Progenitor cell of endocrine pancreas (in vitro differentiated cells): ENCODE measurements at regions not wholly inside any gene's neighbourhood (a gene's known extent, or its start where the extent isn't known, plus 50 kb on each side); places are given as distances from the start of the nearest gene placed in this dataset.

Source experiments
- DNase-seq: peaks from one replicate; pipeline ENCODE4 v3.0.0; 2021; ENCODE audit warnings: low spot score; ENCODE audit not compliant: unreplicated experiment
- H3K27ac Mint-ChIP-seq: 2 replicates; pipeline ENCODE4 v1.8.0; 2021; ENCODE audit warnings: mild to moderate bottlenecking, moderate library complexity, mixed read lengths
- H3K27me3 Mint-ChIP-seq: 2 replicates; pipeline ENCODE4 v1.8.0; 2021; ENCODE audit warnings: mixed read lengths
- H3K36me3 Mint-ChIP-seq: 2 replicates; pipeline ENCODE4 v1.8.0; 2022; ENCODE audit warnings: mixed read lengths; ENCODE audit not compliant: insufficient read depth
- H3K4me1 Mint-ChIP-seq: 2 replicates; pipeline ENCODE4 v1.8.0; 2021; ENCODE audit warnings: low read depth, mixed read lengths
- H3K4me3 Mint-ChIP-seq: 2 replicates; pipeline ENCODE4 v1.8.0; 2021; ENCODE audit warnings: low read depth, mild to moderate bottlenecking, moderate library complexity, mixed read lengths
- H3K9me3 Mint-ChIP-seq: 2 replicates; pipeline ENCODE4 v1.8.0; 2021; ENCODE audit warnings: low read depth, mixed read lengths
- TF ChIP-seq, protein P1 (sequence below): fragments of 200-600 bp; sonication (generic); IDR thresholded peaks from one replicate; pipeline ENCODE4 v1.5.0; 2021; ENCODE audit warnings: antibody characterized with exemption, mild to moderate bottlenecking; ENCODE audit not compliant: unreplicated experiment

GRCh38 chr4:186826846-186827533 is 103.3 kb upstream of the FAT1 start:
- Mint-ChIP-seq H3K9me3 (no peaks in the 10 kb centered on the region), H3K4me3 (no peak overlapping the region), H3K4me1 (peaks cover 16% of the 10 kb centered on the region), H3K36me3 (no peaks in the 10 kb centered on the region), H3K27ac (no peak overlapping the region), H3K27me3 (no peaks in the 10 kb centered on the region)
- no peak for DNase-seq
- TF ChIP-seq, protein P1, sequence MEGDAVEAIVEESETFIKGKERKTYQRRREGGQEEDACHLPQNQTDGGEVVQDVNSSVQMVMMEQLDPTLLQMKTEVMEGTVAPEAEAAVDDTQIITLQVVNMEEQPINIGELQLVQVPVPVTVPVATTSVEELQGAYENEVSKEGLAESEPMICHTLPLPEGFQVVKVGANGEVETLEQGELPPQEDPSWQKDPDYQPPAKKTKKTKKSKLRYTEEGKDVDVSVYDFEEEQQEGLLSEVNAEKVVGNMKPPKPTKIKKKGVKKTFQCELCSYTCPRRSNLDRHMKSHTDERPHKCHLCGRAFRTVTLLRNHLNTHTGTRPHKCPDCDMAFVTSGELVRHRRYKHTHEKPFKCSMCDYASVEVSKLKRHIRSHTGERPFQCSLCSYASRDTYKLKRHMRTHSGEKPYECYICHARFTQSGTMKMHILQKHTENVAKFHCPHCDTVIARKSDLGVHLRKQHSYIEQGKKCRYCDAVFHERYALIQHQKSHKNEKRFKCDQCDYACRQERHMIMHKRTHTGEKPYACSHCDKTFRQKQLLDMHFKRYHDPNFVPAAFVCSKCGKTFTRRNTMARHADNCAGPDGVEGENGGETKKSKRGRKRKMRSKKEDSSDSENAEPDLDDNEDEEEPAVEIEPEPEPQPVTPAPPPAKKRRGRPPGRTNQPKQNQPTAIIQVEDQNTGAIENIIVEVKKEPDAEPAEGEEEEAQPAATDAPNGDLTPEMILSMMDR: no peak

DNA sequence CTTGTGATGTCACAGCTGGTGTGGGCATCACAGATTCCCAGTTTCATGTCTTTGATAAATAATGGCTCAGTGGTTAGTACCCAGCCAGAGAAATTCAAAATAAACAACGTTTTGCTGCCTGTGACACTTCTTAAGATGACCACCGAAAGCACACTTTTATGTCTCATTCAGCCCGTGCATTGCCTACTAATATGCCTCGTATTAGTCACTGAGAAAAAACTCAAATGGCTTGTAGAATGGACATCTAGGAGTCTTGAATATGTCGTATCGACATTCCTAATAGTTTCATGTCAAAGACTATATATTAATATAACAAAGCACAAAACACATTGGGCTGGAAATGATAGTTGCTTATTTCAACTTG is 103.9 kb upstream of the FAT1 start:
- H3K9me3 Mint-ChIP-seq: no peaks in the 10 kb centered on the region
- no peaks in the 10 kb centered on the region for H3K27me3 Mint-ChIP-seq
- H3K4me1 Mint-ChIP-seq: peaks cover 16% of the 10 kb centered on the region
- TF ChIP-seq, protein P1: no peak
- H3K27ac Mint-ChIP-seq: no peak overlapping the region
- H3K36me3 Mint-ChIP-seq: no peaks in the 10 kb centered on the region
- DNase-seq: no peak
- H3K4me3 Mint-ChIP-seq: no peak overlapping the region

- no peak overlapping the region for H3K4me3 Mint-ChIP-seq
- TF ChIP-seq, protein P1: no peak
- no peak overlapping the region for H3K27ac Mint-ChIP-seq
- H3K9me3 Mint-ChIP-seq: no peaks in the 10 kb centered on the region
- no peaks in the 10 kb centered on the region for H3K27me3 Mint-ChIP-seq
- peaks cover 16% of the 10 kb centered on the region for H3K4me1 Mint-ChIP-seq
- H3K36me3 Mint-ChIP-seq: no peaks in the 10 kb centered on the region
- no peak for DNase-seq
Observed at GRCh38 chr4:186829097-186829496, 105.4 kb upstream of the FAT1 start.

DNA sequence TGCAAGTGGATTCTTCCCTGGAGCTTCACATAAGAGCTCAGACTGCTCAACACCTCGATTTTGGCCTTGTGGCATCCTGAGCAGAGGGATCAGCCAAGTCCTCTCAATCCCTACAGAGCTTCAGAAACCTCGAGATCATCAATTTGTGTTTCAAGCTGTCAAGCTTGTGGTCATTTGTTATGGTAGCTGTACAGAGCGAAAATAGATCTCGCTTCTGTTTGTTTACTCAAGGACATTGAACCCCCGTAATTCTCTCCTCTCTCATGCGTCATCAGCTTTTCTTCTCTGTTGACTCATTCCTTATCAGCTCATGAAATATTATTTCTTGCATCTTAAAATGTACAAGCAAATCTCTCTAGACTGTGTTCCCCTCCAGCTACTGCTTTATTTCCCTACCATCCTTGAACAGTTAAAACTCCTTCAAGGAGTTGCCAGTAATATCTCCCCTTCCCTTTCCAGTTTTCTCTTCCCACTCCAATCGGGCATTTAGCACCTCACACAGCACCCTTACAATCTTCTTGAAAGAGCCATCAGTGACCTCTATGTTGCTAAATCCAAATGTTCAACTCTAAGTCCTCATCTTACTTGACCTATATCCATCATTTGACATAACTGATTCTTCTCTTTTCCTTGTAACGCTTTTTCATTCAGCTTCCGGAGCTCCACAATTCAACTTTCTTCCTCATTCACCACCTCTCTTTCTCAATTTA is 106.2 kb upstream of the FAT1 start:
- Mint-ChIP-seq H3K27ac (no peak overlapping the region), H3K27me3 (no peaks in the 10 kb centered on the region), H3K4me3 (no peak overlapping the region), H3K9me3 (no peaks in the 10 kb centered on the region), H3K36me3 (no peaks in the 10 kb centered on the region), H3K4me1 (peaks cover 16% of the 10 kb centered on the region)
- TF ChIP-seq, protein P1: no peak
- DNase-seq: no peak

DNA sequence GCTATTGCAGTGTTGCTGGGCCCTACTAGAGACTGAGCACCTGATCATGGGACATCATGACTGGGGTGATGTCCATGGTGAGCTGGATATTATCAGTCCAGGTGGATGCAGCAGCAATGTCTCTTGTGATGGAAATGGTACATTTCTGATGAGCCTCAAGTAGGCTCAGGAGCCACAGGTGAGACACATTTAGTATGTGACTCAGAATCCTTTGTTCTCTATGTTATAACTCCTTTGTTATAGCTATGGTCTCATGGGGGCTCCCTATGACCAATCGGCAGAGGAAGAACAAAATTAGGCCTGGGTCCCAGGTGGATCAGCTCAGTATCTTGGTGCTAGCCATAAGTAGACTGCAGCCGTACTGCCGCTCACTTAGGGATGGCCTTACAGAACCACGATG is 107.9 kb upstream of the FAT1 start:
- no peaks in the 10 kb centered on the region for H3K9me3 Mint-ChIP-seq
- TF ChIP-seq, protein P1: no peak

More for the DNA sequence above, 107.9 kb upstream of the FAT1 start:
- Mint-ChIP-seq H3K27ac (no peak overlapping the region), H3K27me3 (no peaks in the 10 kb centered on the region), H3K36me3 (no peaks in the 10 kb centered on the region), H3K4me3 (no peak overlapping the region), H3K4me1 (peaks cover 13% of the 10 kb centered on the region)
- DNase-seq: no peak
